Mesendoderm (in vitro differentiated cells): ENCODE measurements at regions not wholly inside any gene's neighbourhood (a gene's known extent, or its start where the extent isn't known, plus 50 kb on each side); places are given as distances from the start of the nearest gene placed in this dataset.

Experiments
- DNase-seq: peaks from one replicate; pipeline ENCODE4 v3.0.0; 2013
- H2AK5ac ChIP-seq: 2 replicates; pipeline ENCODE4 v1.6.1; 2013; ENCODE audit warnings: low read length, inconsistent platforms
- H2BK120ac ChIP-seq: 2 replicates; pipeline ENCODE4 v1.6.1; 2013; ENCODE audit warnings: low read depth, mild to moderate bottlenecking, low read length, moderate library complexity, mixed read lengths
- H2BK15ac ChIP-seq: replicated peaks from 2 replicates; pipeline ENCODE4 v1.6.1; 2013; ENCODE audit warnings: low read depth, mild to moderate bottlenecking, moderate library complexity
- H2BK5ac ChIP-seq: 2 replicates; pipeline ENCODE4 v1.6.1; 2013; ENCODE audit warnings: low read length, inconsistent platforms
- H3K18ac ChIP-seq: 2 replicates; pipeline ENCODE4 v1.6.1; 2013; ENCODE audit warnings: mild to moderate bottlenecking, low read length, mixed read lengths
- H3K23ac ChIP-seq: one replicate; pipeline ENCODE4 v1.6.1; 2013; ENCODE audit warnings: low read length
- H3K27ac ChIP-seq: 2 replicates; pipeline ENCODE4 v1.5.1; 2013; ENCODE audit warnings: low read depth, mild to moderate bottlenecking, inconsistent platforms, low read length, moderate library complexity
- H3K27me3 ChIP-seq: 2 replicates; pipeline ENCODE4 v1.6.1; 2013; ENCODE audit warnings: low read length, control low read depth, mild to moderate bottlenecking, inconsistent platforms; ENCODE audit not compliant: insufficient read depth, poor library complexity
- H3K36me3 ChIP-seq: 2 replicates; pipeline ENCODE4 v1.6.1; 2013; ENCODE audit warnings: low read length, inconsistent platforms; ENCODE audit not compliant: control insufficient read depth, insufficient read depth
- H3K4ac ChIP-seq: one replicate; pipeline ENCODE4 v1.6.1; 2013; ENCODE audit warnings: low read depth, mild to moderate bottlenecking, low read length, moderate library complexity
- H3K4me1 ChIP-seq: 2 replicates; pipeline ENCODE4 v1.6.1; 2013; ENCODE audit warnings: low read depth, low read length, inconsistent platforms; ENCODE audit not compliant: control insufficient read depth
- H3K4me2 ChIP-seq: 2 replicates; pipeline ENCODE4 v1.6.1; 2013; ENCODE audit warnings: low read length
- H3K4me3 ChIP-seq: 2 replicates; pipeline ENCODE4 v1.5.1; 2013; ENCODE audit warnings: mild to moderate bottlenecking, low read length
- H3K56ac ChIP-seq: one replicate; pipeline ENCODE4 v1.6.1; 2013; ENCODE audit warnings: low read length
- H3K79me1 ChIP-seq: 2 replicates; pipeline ENCODE4 v1.6.1; 2013; ENCODE audit warnings: low read length, inconsistent platforms
- H3K79me2 ChIP-seq: 2 replicates; pipeline ENCODE4 v1.6.1; 2013; ENCODE audit warnings: mild to moderate bottlenecking, low read length; ENCODE audit not compliant: control insufficient read depth, insufficient read depth
- H3K9ac ChIP-seq: 2 replicates; pipeline ENCODE4 v1.6.1; 2013; ENCODE audit warnings: low read length, inconsistent platforms
- H4K5ac ChIP-seq: one replicate; pipeline ENCODE4 v1.6.1; 2013; ENCODE audit warnings: low read length
- H4K8ac ChIP-seq: one replicate; pipeline ENCODE4 v1.6.1; 2013; ENCODE audit warnings: low read depth, mild to moderate bottlenecking, control low read depth, low read length, moderate library complexity
- WGBS: extraction: QIAGEN DNeasy Blood & Tissue Kit; methylation state at CpG from one replicate; pipeline ENCODE4 v1.1.7; 2013; ENCODE audit warnings: low lambda C conversion rate, missing lambda C conversion rate; ENCODE audit not compliant: insufficient coverage; ENCODE audit errors: extremely low coverage; 5-methylcytosine and 5-hydroxymethylcytosine counted together

DNA sequence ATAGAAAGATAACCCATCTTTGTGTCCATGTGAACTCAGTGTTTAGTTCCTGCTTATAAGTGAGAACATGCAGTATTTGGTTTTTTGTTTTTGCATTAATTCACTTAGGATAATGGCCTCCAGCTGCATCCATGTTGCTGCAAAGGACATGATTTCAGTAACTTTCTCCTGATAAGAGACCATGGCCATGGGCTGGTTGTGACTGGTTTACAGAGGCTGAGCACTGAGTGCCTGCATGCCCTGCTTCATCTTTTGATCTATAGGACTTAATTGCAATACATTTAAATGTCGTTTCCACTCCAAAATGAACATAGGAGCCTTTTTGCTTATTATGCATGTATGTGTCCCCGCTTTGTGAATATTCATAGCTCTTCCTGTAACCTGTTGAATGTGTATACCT is 101.3 kb upstream of the IGFBP3 start:
- Histone ChIP-seq H3K36me3 (no peaks in the 10 kb centered on the region), H3K79me2 (no peaks in the 10 kb centered on the region), H4K8ac (no peak overlapping the region), H3K4me2 (no peak overlapping the region), H2BK5ac (no peak overlapping the region), H3K27me3 (no peaks in the 10 kb centered on the region), H3K79me1 (no peaks in the 10 kb centered on the region), H2BK15ac (no peak overlapping the region), H3K9ac (no peak overlapping the region), H2AK5ac (no peak overlapping the region), H3K4ac (no peak overlapping the region), H3K23ac (no peak overlapping the region), H3K27ac (no peak overlapping the region), H3K4me3 (no peak overlapping the region), H3K18ac (no peak overlapping the region), H3K4me1 (no peaks in the 10 kb centered on the region), H2BK120ac (no peak overlapping the region), H4K5ac (no peak overlapping the region), H3K56ac (no peak overlapping the region)
- DNase-seq = no peak
- no CpG with 5 or more reads among the region's 2 CpGs for WGBS

- Histone ChIP-seq H3K79me2 (no peaks in the 10 kb centered on the region), H3K27me3 (no peaks in the 10 kb centered on the region), H4K5ac (no peak overlapping the region), H2BK5ac (peak overlapping the region; percentile 49), H3K23ac (peak overlapping the region; percentile 67), H3K79me1 (no peaks in the 10 kb centered on the region), H3K4me1 (peaks cover 12% of the 10 kb centered on the region), H3K4me3 (no peak overlapping the region), H2AK5ac (no peak overlapping the region), H2BK15ac (no peak overlapping the region), H3K27ac (peak overlapping the region; percentile 31), H3K9ac (no peak overlapping the region), H3K56ac (peak overlapping the region; percentile 62), H4K8ac (no peak overlapping the region), H3K18ac (peak overlapping the region; percentile 61), H2BK120ac (peak overlapping the region; percentile 63), H3K36me3 (no peaks in the 10 kb centered on the region), H3K4ac (no peak overlapping the region), H3K4me2 (no peak overlapping the region)
- peak; percentile 97 for DNase-seq
- WGBS = no CpG with 5 or more reads among the region's 13 CpGs
Measured at GRCh38 chr7:46015107-46015868, 94.2 kb upstream of the IGFBP3 start.

- H4K8ac ChIP-seq = no peak overlapping the region
- no peak overlapping the region for H2BK5ac ChIP-seq
- peak; percentile 82 for DNase-seq
- H2BK15ac ChIP-seq = no peak overlapping the region
- no peak overlapping the region for H2AK5ac ChIP-seq
- peak overlapping the region; percentile 15 for H2BK120ac ChIP-seq
- H3K79me2 ChIP-seq = no peaks in the 10 kb centered on the region
- no peak overlapping the region for H3K56ac ChIP-seq
- no peak overlapping the region for H3K9ac ChIP-seq
- no peak overlapping the region for H3K18ac ChIP-seq
- H3K4me2 ChIP-seq = no peak overlapping the region
- H3K23ac ChIP-seq = no peak overlapping the region
- peak overlapping the region; percentile 66 for H3K4ac ChIP-seq
- WGBS = no CpG with 5 or more reads among the region's 1 CpG
- no peaks in the 10 kb centered on the region for H3K27me3 ChIP-seq
- no peaks in the 10 kb centered on the region for H3K36me3 ChIP-seq
- H3K4me1 ChIP-seq = peaks cover 12% of the 10 kb centered on the region
- no peaks in the 10 kb centered on the region for H3K79me1 ChIP-seq
- H3K27ac ChIP-seq = no peak overlapping the region
- no peak overlapping the region for H3K4me3 ChIP-seq
- no peak overlapping the region for H4K5ac ChIP-seq
Measured at GRCh38 chr7:46011501-46011900, 90.4 kb upstream of the IGFBP3 start.

DNA sequence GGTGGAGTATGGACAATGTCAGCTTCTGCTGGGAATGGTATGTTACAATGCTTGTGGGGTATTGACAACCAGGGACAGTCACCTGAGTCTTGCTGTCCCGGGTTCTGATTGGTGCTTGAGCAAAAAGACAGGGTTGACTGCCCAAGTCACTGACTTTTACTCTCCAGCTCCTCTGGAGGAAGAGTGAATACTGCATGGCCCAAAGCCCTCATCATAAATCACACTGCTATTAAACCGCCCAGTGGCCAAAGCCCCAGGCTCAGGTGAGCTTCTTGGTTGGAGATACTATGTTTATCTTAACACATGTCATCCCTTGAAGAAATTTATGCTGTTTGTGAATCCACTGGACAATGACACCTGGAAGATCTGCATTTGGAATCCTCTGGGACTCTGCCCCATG is 90.0 kb upstream of the IGFBP3 start:
- no peak overlapping the region for H2BK15ac ChIP-seq
- H2BK5ac ChIP-seq = peak overlapping the region; percentile 68
- H3K4me3 ChIP-seq = no peak overlapping the region
- H2AK5ac ChIP-seq = peak overlapping the region; percentile 43
- H3K36me3 ChIP-seq = no peaks in the 10 kb centered on the region
- peak overlapping the region; percentile 26 for H3K27ac ChIP-seq
- H4K8ac ChIP-seq = no peak overlapping the region
- no peak overlapping the region for H3K56ac ChIP-seq
- no peaks in the 10 kb centered on the region for H3K27me3 ChIP-seq
- no peaks in the 10 kb centered on the region for H3K79me1 ChIP-seq
- H2BK120ac ChIP-seq = peak overlapping the region; percentile 15
- no peak overlapping the region for H3K9ac ChIP-seq
- no peak overlapping the region for H3K4me2 ChIP-seq
- no CpG with 5 or more reads among the region's 2 CpGs for WGBS
- H3K4ac ChIP-seq = peak overlapping the region; percentile 66
- no peak overlapping the region for H4K5ac ChIP-seq
- DNase-seq = peak; percentile 41
- no peak overlapping the region for H3K23ac ChIP-seq
- H3K79me2 ChIP-seq = no peaks in the 10 kb centered on the region
- peak overlapping the region; percentile 85 for H3K18ac ChIP-seq
- H3K4me1 ChIP-seq = peaks cover 12% of the 10 kb centered on the region

GRCh38 chr7:46009211-46009610 is 88.1 kb upstream of the IGFBP3 start:
- no peaks in the 10 kb centered on the region for H3K79me1 ChIP-seq
- WGBS = no CpG with 5 or more reads among the region's 2 CpGs
- H3K27me3 ChIP-seq = no peaks in the 10 kb centered on the region
- no peak overlapping the region for H2AK5ac ChIP-seq
- H2BK120ac ChIP-seq = no peak overlapping the region
- no peak overlapping the region for H3K4ac ChIP-seq
- no peak overlapping the region for H3K4me2 ChIP-seq
- no peak overlapping the region for H4K8ac ChIP-seq
- no peak overlapping the region for H2BK15ac ChIP-seq
- H3K9ac ChIP-seq = no peak overlapping the region
- no peak overlapping the region for H4K5ac ChIP-seq
- no peak overlapping the region for H3K23ac ChIP-seq
- H3K36me3 ChIP-seq = no peaks in the 10 kb centered on the region
- H3K27ac ChIP-seq = no peak overlapping the region
- peaks cover 8% of the 10 kb centered on the region for H3K4me1 ChIP-seq
- no peaks in the 10 kb centered on the region for H3K79me2 ChIP-seq
- no peak overlapping the region for H3K4me3 ChIP-seq
- H3K56ac ChIP-seq = no peak overlapping the region
- no peak for DNase-seq
- no peak overlapping the region for H2BK5ac ChIP-seq
- no peak overlapping the region for H3K18ac ChIP-seq
